ENCODE measurements at regions not wholly inside any gene's neighbourhood (a gene's known extent, or its start where the extent isn't known, plus 50 kb on each side); places are given as distances from the start of the nearest gene placed in this dataset.

- CTCF ChIA-PET = no interaction called here
- DNase-seq (ENCODE audit: extremely low spot score) = no peak
- TF ChIP-seq LEF1 (IDR thresholded peaks at IDR 0.05; ENCODE audit: borderline replicate concordance) = no peak
- TF ChIP-seq FOXA1 (IDR thresholded peaks at IDR 0.05) = no peak
- no peak for TF ChIP-seq SUZ12 (IDR thresholded peaks at IDR 0.05)
- TF ChIP-seq ZNF384 (IDR thresholded peaks at IDR 0.05) = no peak
- no peak for TF ChIP-seq CTBP1 (IDR thresholded peaks at IDR 0.05; ENCODE audit: borderline replicate concordance)
- POLR2A ChIA-PET = no interaction called here
Measured at GRCh38 chr15:68488290-68488689, 56.3 kb upstream of the ITGA11 start.

DNA sequence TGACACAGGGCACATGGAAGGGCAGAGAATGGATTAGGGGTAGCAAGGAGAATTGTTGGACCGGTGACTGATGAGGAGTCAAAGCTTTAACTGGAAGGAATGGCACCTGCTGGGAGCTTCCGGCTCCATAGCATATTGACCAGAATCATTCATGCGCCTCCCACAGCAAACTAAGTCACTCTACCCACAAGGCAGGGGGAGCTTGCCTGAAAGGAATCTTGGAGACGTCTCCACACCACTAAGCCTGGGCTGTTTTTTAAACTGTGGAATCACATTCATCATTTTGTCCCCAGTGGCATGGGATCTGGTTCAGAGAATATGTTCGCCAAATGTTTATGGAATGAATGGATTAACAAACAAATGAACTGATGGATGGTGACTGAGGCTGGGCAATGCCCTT lies 57.0 kb upstream of the ITGA11 start:
- CTCF ChIA-PET = no interaction called here
- no peak for DNase-seq (ENCODE audit: extremely low spot score)
- POLR2A ChIA-PET = no interaction called here
- TF ChIP-seq ARNT (IDR thresholded peaks at IDR 0.05) = no peak
- no peak for TF ChIP-seq ELF4 (IDR thresholded peaks at IDR 0.05)
- TF ChIP-seq FOXK2 (IDR thresholded peaks at IDR 0.05) = no peak
- TF ChIP-seq ZNF384 (IDR thresholded peaks at IDR 0.05) = no peak
- no peak for TF ChIP-seq NFRKB (IDR thresholded peaks at IDR 0.05)
- no peak for TF ChIP-seq SUZ12 (IDR thresholded peaks at IDR 0.05)
- no peak for TF ChIP-seq BHLHE40 (IDR thresholded peaks at IDR 0.05; ENCODE audit: borderline replicate concordance)
- TF ChIP-seq, protein P1, sequence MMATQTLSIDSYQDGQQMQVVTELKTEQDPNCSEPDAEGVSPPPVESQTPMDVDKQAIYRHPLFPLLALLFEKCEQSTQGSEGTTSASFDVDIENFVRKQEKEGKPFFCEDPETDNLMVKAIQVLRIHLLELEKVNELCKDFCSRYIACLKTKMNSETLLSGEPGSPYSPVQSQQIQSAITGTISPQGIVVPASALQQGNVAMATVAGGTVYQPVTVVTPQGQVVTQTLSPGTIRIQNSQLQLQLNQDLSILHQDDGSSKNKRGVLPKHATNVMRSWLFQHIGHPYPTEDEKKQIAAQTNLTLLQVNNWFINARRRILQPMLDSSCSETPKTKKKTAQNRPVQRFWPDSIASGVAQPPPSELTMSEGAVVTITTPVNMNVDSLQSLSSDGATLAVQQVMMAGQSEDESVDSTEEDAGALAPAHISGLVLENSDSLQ (IDR thresholded peaks at IDR 0.05) = no peak
- TF ChIP-seq CTBP1 (IDR thresholded peaks at IDR 0.05; ENCODE audit: borderline replicate concordance) = no peak
- TF ChIP-seq TARDBP (IDR thresholded peaks at IDR 0.05) = no peak
- TF ChIP-seq FOXA1 (IDR thresholded peaks at IDR 0.05) = no peak
- TF ChIP-seq FOXM1 (IDR thresholded peaks at IDR 0.05; ENCODE audit: borderline replicate concordance) = no peak
- TF ChIP-seq L3MBTL2 (conservative IDR thresholded peaks at IDR 0.05) = no peak
- TF ChIP-seq SP1 (IDR thresholded peaks at IDR 0.05) = no peak
- no peak for TF ChIP-seq HDGF (IDR thresholded peaks at IDR 0.05; ENCODE audit: borderline replicate concordance)
- no peak for TF ChIP-seq LEF1 (IDR thresholded peaks at IDR 0.05; ENCODE audit: borderline replicate concordance)

- CTCF ChIA-PET = no interaction called here
- POLR2A ChIA-PET = no interaction called here
- DNase-seq (ENCODE audit: extremely low spot score) = no peak
- no peak for TF ChIP-seq L3MBTL2 (conservative IDR thresholded peaks at IDR 0.05)
- TF ChIP-seq LEF1 (IDR thresholded peaks at IDR 0.05; ENCODE audit: borderline replicate concordance) = no peak
- no peak for TF ChIP-seq BHLHE40 (IDR thresholded peaks at IDR 0.05; ENCODE audit: borderline replicate concordance)
- no peak for TF ChIP-seq ZNF384 (IDR thresholded peaks at IDR 0.05)
- no peak for TF ChIP-seq FOXM1 (IDR thresholded peaks at IDR 0.05; ENCODE audit: borderline replicate concordance)
- TF ChIP-seq SUZ12 (IDR thresholded peaks at IDR 0.05) = no peak
- no peak for TF ChIP-seq HDGF (IDR thresholded peaks at IDR 0.05; ENCODE audit: borderline replicate concordance)
- no peak for TF ChIP-seq CTBP1 (IDR thresholded peaks at IDR 0.05; ENCODE audit: borderline replicate concordance)
- no peak for TF ChIP-seq SP1 (IDR thresholded peaks at IDR 0.05)
- TF ChIP-seq, protein P1 (IDR thresholded peaks at IDR 0.05) = no peak
- no peak for TF ChIP-seq FOXA1 (IDR thresholded peaks at IDR 0.05)
Measured at GRCh38 chr15:68489421-68489820, 57.5 kb upstream of the ITGA11 start.

DNA sequence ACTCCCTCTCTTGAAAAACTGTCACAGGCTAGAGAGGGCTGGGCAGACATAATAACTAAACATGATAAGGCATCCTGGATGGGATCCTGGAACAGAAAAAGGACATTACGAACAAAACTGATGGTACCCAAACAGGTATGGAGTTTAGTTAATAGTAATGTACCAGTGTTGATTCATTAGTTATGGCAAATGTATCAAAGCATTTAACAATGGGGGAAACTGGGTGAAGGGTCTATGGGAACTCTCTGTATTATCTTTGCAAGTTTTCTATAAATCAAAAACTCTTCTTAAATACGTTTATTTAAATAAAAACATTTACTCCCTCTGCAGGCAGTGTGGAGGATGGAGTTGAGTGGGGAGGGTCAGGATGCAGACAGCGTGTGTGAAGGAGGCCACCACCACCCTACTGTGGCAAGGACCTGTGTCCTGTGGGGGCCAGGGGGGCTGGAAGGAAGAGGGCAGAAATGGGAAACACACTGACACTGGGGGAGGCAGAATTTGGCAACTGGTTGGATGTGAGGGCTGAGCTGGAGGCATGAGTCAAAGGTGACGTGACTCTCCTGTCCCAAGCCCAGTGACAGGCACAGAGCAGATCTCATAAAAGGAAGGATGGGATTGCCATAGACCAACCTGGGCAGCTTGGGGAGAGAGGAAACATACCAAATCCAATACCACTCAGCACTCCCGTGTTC lies 59.6 kb upstream of the ITGA11 start:
- POLR2A ChIA-PET = no interaction called here
- CTCF ChIA-PET = no interaction called here

GRCh38 chr15:68492855-68493254 lies 60.9 kb upstream of the ITGA11 start:
- ChIA-PET POLR2A (no interaction called here), CTCF (no interaction called here)
- TF ChIP-seq SUZ12 (IDR thresholded peaks at IDR 0.05) (no peak), L3MBTL2 (conservative IDR thresholded peaks at IDR 0.05) (no peak), BHLHE40 (IDR thresholded peaks at IDR 0.05; ENCODE audit: borderline replicate concordance) (no peak), LEF1 (IDR thresholded peaks at IDR 0.05; ENCODE audit: borderline replicate concordance) (no peak), HDGF (IDR thresholded peaks at IDR 0.05; ENCODE audit: borderline replicate concordance) (no peak), FOXM1 (IDR thresholded peaks at IDR 0.05; ENCODE audit: borderline replicate concordance) (no peak), CTBP1 (IDR thresholded peaks at IDR 0.05; ENCODE audit: borderline replicate concordance) (no peak), ELF4 (IDR thresholded peaks at IDR 0.05) (no peak), FOXA1 (IDR thresholded peaks at IDR 0.05) (no peak)
- TF ChIP-seq, protein P1 (IDR thresholded peaks at IDR 0.05) = no peak
- DNase-seq (ENCODE audit: extremely low spot score) = no peak

More for the DNA sequence above, 59.6 kb upstream of the ITGA11 start:
- no peak for TF ChIP-seq FOXA1 (IDR thresholded peaks at IDR 0.05)
- no peak for TF ChIP-seq TARDBP (IDR thresholded peaks at IDR 0.05)
- no peak for TF ChIP-seq ARNT (IDR thresholded peaks at IDR 0.05)
- no peak for TF ChIP-seq FOXK2 (IDR thresholded peaks at IDR 0.05)
- TF ChIP-seq FOXM1 (IDR thresholded peaks at IDR 0.05; ENCODE audit: borderline replicate concordance) = no peak
- TF ChIP-seq ELF4 (IDR thresholded peaks at IDR 0.05) = no peak
- no peak for TF ChIP-seq L3MBTL2 (conservative IDR thresholded peaks at IDR 0.05)
- TF ChIP-seq NFRKB (IDR thresholded peaks at IDR 0.05) = no peak
- no peak for TF ChIP-seq CTBP1 (IDR thresholded peaks at IDR 0.05; ENCODE audit: borderline replicate concordance)
- TF ChIP-seq, protein P1 (IDR thresholded peaks at IDR 0.05) = no peak
- no peak for TF ChIP-seq SUZ12 (IDR thresholded peaks at IDR 0.05)
- no peak for TF ChIP-seq BHLHE40 (IDR thresholded peaks at IDR 0.05; ENCODE audit: borderline replicate concordance)
- TF ChIP-seq LEF1 (IDR thresholded peaks at IDR 0.05; ENCODE audit: borderline replicate concordance) = no peak
- TF ChIP-seq HDGF (IDR thresholded peaks at IDR 0.05; ENCODE audit: borderline replicate concordance) = no peak
- TF ChIP-seq ZNF384 (IDR thresholded peaks at IDR 0.05) = no peak
- TF ChIP-seq SP1 (IDR thresholded peaks at IDR 0.05) = no peak
- no peak for DNase-seq (ENCODE audit: extremely low spot score)
